CD4-positive, alpha-beta T cell treated with Interferon alpha-2 for 1 hour (primary cell): ENCODE measurements at regions not wholly inside any gene's neighbourhood (a gene's known extent, or its start where the extent isn't known, plus 50 kb on each side); places are given as distances from the start of the nearest gene placed in this dataset.

Source experiments
- DNase-seq, 2 donors: peaks; one replicate each; pipeline ENCODE4 v3.0.0-alpha.2; 2020 to 2022

GRCh38 chr5:96243862-96244261 is 189.2 kb downstream of the PCSK1 start:
- no peak for DNase-seq

- DNase-seq: no peak
Observed at GRCh38 chr5:96243203-96243602, 189.8 kb downstream of the PCSK1 start.

- DNase-seq: no peak
Observed at GRCh38 chr5:96242571-96242970, 190.5 kb downstream of the PCSK1 start.

GRCh38 chr5:96236831-96237230 is 196.2 kb downstream of the PCSK1 start:
- no peak for DNase-seq

GRCh38 chr5:96236051-96236450 is 197.0 kb downstream of the PCSK1 start:
- no peak for DNase-seq

- DNase-seq: no peak
Observed at GRCh38 chr5:96235008-96235910, 197.8 kb downstream of the PCSK1 start.

- DNase-seq: no peak
Observed at GRCh38 chr5:96232602-96233001, 200.4 kb downstream of the PCSK1 start.

GRCh38 chr5:96229188-96229587 is 203.9 kb downstream of the PCSK1 start:
- DNase-seq: no peak

- no peak for DNase-seq
Observed at GRCh38 chr5:96228408-96228807, 204.6 kb downstream of the PCSK1 start.

GRCh38 chr5:96227957-96228356 is 205.1 kb downstream of the PCSK1 start:
- no peak for DNase-seq

GRCh38 chr5:96226941-96227552 is 206.0 kb downstream of the PCSK1 start:
- DNase-seq: no peak

GRCh38 chr5:96222129-96222528 is 210.9 kb downstream of the PCSK1 start:
- no peak for DNase-seq

- DNase-seq: no peak
Observed at GRCh38 chr5:96220610-96221390, 212.2 kb downstream of the PCSK1 start.

- DNase-seq: no peak
Observed at GRCh38 chr5:96219580-96220281, 213.3 kb downstream of the PCSK1 start.

- DNase-seq: no peak
Observed at GRCh38 chr5:96218653-96219052, 214.4 kb downstream of the PCSK1 start.

- no peak for DNase-seq
Observed at GRCh38 chr5:96214442-96215197, 218.4 kb downstream of the PCSK1 start.

GRCh38 chr5:96209829-96210228 is 223.2 kb downstream of the PCSK1 start:
- DNase-seq: no peak

GRCh38 chr5:96207420-96207819 is 225.6 kb downstream of the PCSK1 start:
- DNase-seq: no peak

GRCh38 chr5:96203761-96204160 is 229.3 kb downstream of the PCSK1 start:
- no peak for DNase-seq

GRCh38 chr5:96201503-96201902 is 231.5 kb downstream of the PCSK1 start:
- DNase-seq: no peak

GRCh38 chr5:96200641-96201040 is 232.4 kb downstream of the PCSK1 start:
- no peak for DNase-seq

GRCh38 chr5:96199713-96200183 is 233.3 kb downstream of the PCSK1 start:
- DNase-seq: no peak
